Thoracic aorta (tissue), 2 donors: ENCODE measurements at regions not wholly inside any gene's neighbourhood (a gene's known extent, or its start where the extent isn't known, plus 50 kb on each side); places are given as distances from the start of the nearest gene placed in this dataset.

Experiments
- ATAC-seq: fragments of 150-250 bp; one replicate; pipeline ENCODE4 v1.8.0; 2017; ENCODE audit warnings: low read depth; ENCODE audit not compliant: insufficient number of reproducible peaks, low FRiP score
- DNase-seq: peaks from one replicate; pipeline ENCODE4 v3.0.0-alpha.2; 2020; ENCODE audit warnings: low spot score
- H3K27ac ChIP-seq, 2 donors: fragments of 200-600 bp; sonication (generic); 1 replicate in 1 of 2; 2 replicates in 1 of 2; pipeline ENCODE4 v1.5.1; 2016; ENCODE audit warnings: mild to moderate bottlenecking in 2 of 2, moderate library complexity in 2 of 2
- H3K27me3 ChIP-seq: fragments of 200-600 bp; sonication (generic); replicated peaks from 2 replicates; pipeline ENCODE4 v1.6.0; 2016; ENCODE audit warnings: mild to moderate bottlenecking; ENCODE audit not compliant: insufficient read depth
- H3K36me3 ChIP-seq: fragments of 200-600 bp; sonication (generic); one replicate; pipeline ENCODE4 v1.5.1; 2016
- H3K4me1 ChIP-seq, 2 donors: fragments of 200-600 bp; sonication (generic); 1 replicate in 1 of 2; 2 replicates in 1 of 2; pipeline versions ENCODE4 v1.5.1 to v1.6.0; 2016; ENCODE audit warnings: low read depth in 2 of 2, mild to moderate bottlenecking in 1 of 2; ENCODE audit not compliant: control insufficient read depth in 1 of 2
- H3K4me3 ChIP-seq: fragments of 200-600 bp; sonication (generic); 2 replicates; pipeline ENCODE4 v1.5.1; 2016; ENCODE audit warnings: mild to moderate bottlenecking
- H3K9me3 ChIP-seq: fragments of 200-600 bp; sonication (generic); 2 replicates; pipeline ENCODE4 v1.5.1; 2016
- TF ChIP-seq, protein P1 (sequence below): fragments of 200-600 bp; sonication (generic); IDR thresholded peaks from one replicate; pipeline ENCODE4 v1.5.1; 2019; ENCODE audit warnings: antibody characterized with exemption

- ATAC-seq, result no peak
- H3K27ac ChIP-seq, result no peak overlapping the region
- no peak overlapping the region for H3K4me3 ChIP-seq
- TF ChIP-seq, protein P1, sequence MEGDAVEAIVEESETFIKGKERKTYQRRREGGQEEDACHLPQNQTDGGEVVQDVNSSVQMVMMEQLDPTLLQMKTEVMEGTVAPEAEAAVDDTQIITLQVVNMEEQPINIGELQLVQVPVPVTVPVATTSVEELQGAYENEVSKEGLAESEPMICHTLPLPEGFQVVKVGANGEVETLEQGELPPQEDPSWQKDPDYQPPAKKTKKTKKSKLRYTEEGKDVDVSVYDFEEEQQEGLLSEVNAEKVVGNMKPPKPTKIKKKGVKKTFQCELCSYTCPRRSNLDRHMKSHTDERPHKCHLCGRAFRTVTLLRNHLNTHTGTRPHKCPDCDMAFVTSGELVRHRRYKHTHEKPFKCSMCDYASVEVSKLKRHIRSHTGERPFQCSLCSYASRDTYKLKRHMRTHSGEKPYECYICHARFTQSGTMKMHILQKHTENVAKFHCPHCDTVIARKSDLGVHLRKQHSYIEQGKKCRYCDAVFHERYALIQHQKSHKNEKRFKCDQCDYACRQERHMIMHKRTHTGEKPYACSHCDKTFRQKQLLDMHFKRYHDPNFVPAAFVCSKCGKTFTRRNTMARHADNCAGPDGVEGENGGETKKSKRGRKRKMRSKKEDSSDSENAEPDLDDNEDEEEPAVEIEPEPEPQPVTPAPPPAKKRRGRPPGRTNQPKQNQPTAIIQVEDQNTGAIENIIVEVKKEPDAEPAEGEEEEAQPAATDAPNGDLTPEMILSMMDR, result no peak
- no peaks in the 10 kb centered on the region for H3K9me3 ChIP-seq
- no peaks in the 10 kb centered on the region for H3K36me3 ChIP-seq
- no peak for DNase-seq
- no peaks in the 10 kb centered on the region for H3K4me1 ChIP-seq
- no peaks in the 10 kb centered on the region for H3K27me3 ChIP-seq
Measured at GRCh38 chr5:1709171-1709803, 90.3 kb downstream of the MRPL36 start.

DNA sequence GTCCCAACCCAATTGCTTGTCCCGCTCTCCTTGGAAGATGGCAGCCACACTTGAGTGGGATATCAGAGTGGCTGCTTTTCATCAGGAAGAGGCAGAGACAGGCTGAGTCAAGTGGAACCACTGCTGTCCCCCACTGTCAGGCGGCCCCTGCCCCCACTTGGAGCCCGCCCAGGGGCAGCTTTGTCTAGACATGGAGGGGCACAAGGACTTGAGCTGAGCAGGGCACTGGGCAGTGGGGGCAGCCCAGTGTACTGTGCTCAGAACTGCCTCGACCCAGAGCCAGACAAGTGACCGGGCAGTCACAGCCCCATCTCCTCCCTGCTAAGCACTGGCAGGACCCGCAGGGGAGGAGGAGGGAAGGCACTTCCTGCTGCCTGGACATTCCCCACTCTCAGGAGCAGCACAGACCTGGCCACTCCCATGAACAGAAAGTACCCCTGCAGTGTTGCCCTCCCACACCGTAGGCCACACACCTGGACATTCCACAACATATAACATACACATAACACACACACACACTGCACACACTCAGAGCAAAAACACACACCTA, 91.0 kb downstream of the MRPL36 start:
- TF ChIP-seq, protein P1, result no peak
- no peaks in the 10 kb centered on the region for H3K27me3 ChIP-seq
- ATAC-seq (no peak), DNase-seq (no peak)
- no peaks in the 10 kb centered on the region for H3K4me1 ChIP-seq
- H3K36me3 ChIP-seq, result no peaks in the 10 kb centered on the region
- no peaks in the 10 kb centered on the region for H3K9me3 ChIP-seq
- H3K27ac ChIP-seq, result no peak overlapping the region
- no peak overlapping the region for H3K4me3 ChIP-seq

DNA sequence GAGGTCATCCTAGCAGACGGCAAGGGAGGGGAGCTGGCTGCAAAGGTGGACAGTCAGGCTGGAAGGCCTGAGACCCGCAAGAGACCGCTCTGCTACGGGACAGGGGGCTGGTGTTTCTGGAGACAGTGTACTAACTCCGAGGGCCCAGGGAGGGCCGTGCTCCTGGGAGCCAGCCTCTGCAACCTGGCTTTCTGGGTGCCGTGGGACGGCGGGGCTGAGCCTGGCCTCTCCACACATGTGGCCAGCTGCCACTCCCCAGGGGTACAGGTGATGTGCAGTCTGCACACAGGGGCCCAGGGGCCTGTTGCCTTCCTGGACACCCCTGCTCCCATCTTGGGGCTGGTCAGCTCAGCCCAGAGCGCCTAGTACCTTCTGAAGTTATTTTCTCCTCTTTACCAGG, 92.2 kb downstream of the MRPL36 start:
- TF ChIP-seq, protein P1, result no peak

GRCh38 chr5:1706428-1706827, 93.2 kb downstream of the MRPL36 start:
- TF ChIP-seq, protein P1, result no peak
- DNase-seq (no peak), ATAC-seq (no peak)
- H3K27me3 ChIP-seq, result no peaks in the 10 kb centered on the region
- H3K9me3 ChIP-seq, result no peaks in the 10 kb centered on the region
- H3K36me3 ChIP-seq, result no peaks in the 10 kb centered on the region
- no peaks in the 10 kb centered on the region for H3K4me1 ChIP-seq
- H3K27ac ChIP-seq, result no peak overlapping the region
- no peak overlapping the region for H3K4me3 ChIP-seq

More for the DNA sequence above, 92.2 kb downstream of the MRPL36 start:
- Histone ChIP-seq H3K27me3 (no peaks in the 10 kb centered on the region), H3K4me3 (no peak overlapping the region), H3K36me3 (no peaks in the 10 kb centered on the region), H3K27ac (no peak overlapping the region), H3K4me1 (no peaks in the 10 kb centered on the region), H3K9me3 (no peaks in the 10 kb centered on the region)
- ATAC-seq (no peak), DNase-seq (no peak)

GRCh38 chr5:1706021-1706420, 93.6 kb downstream of the MRPL36 start:
- no peak overlapping the region for H3K27ac ChIP-seq
- DNase-seq (no peak), ATAC-seq (no peak)
- no peak overlapping the region for H3K4me3 ChIP-seq
- no peaks in the 10 kb centered on the region for H3K4me1 ChIP-seq
- TF ChIP-seq, protein P1, result no peak
- no peaks in the 10 kb centered on the region for H3K36me3 ChIP-seq
- H3K27me3 ChIP-seq, result no peaks in the 10 kb centered on the region
- H3K9me3 ChIP-seq, result no peaks in the 10 kb centered on the region
